GM18858 (cell line): ENCODE measurements at regions not wholly inside any gene's neighbourhood (a gene's known extent, or its start where the extent isn't known, plus 50 kb on each side); places are given as distances from the start of the nearest gene placed in this dataset.
"Not testable (repeated sequence)": the region's sequence is repeated elsewhere in the genome, so short reads cannot be mapped to it uniquely, and the experiment has no call there.

Source experiments
- ATAC-seq: cut with Tn5 transposase; IDR thresholded peaks from one replicate; pipeline ENCODE4 v1.9.1; 2021; ENCODE audit not compliant: unreplicated experiment

DNA sequence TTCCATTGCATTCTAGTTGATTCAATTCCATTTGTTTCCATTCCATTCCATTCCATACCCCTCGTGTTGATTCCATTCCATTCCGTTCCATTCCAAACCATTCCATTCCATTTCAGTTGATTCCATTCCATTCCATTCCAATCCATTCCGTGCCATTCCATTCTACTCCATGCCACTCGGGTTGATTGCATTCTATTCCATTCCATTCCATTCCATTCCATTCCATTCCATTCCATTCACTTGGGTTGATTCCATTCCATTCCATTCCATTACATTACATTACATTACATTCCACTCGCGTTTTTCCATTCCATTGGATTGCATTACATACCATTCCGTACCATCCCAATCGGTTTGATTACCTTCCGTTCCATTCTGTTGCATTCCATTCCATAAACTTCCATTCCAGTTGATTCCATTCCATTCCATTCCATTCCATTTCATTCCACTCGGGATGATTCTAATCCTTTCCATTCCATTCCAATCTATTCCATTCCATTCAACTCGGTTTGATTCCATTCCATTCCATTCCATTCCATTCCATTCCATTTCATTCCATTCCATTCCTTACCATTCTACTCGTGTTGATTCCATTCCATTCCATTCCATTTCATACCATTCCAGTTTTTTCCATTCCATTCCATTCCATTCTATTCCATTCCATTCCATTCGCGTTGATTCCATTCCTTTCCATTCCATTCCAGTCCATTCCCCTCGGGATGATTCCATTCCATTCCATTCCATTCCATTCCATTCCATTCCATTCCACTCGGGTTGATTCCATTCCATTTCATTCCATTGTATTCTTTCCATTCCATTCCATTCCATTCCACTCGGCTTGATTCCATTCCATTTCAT is 1140.4 kb downstream of the RPIA start:
- ATAC-seq: no peak

GRCh38 chr2:89833116-89833779 is 1141.8 kb downstream of the RPIA start:
- ATAC-seq: peak; percentile 36

DNA sequence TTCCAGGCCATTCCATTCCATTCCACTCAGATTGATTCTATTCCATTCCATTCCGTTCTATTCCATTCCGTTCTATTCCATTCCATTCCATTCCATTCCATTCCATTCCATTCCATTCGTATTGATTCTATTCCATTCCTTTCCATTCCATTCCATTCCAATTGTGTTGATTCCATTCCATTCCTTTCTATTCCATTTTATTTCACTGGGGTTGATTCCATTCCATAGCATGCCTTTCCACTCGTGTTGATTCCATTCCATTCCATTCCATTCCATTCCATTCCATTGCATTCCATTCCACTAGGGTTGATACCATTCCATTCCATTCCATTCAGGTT is 1142.3 kb downstream of the RPIA start:
- ATAC-seq: no peak

DNA sequence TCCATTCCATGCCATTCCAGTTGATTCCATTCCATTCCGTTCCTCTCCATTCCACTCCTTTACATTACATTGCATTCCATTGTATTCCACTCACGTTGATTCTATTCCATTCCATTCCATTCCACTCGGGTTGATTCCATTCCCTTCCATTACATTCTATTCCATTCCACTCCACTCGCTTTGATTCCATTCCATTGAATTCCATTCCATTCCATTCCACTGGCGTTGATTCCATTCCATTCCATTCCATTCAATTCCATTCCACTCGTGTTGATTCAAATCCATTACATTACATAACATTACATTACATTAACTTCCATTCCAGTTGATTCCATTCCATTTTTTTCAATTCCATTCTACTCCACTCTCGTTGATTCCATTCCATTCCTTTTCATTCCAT is 1142.8 kb downstream of the RPIA start:
- ATAC-seq: no peak

DNA sequence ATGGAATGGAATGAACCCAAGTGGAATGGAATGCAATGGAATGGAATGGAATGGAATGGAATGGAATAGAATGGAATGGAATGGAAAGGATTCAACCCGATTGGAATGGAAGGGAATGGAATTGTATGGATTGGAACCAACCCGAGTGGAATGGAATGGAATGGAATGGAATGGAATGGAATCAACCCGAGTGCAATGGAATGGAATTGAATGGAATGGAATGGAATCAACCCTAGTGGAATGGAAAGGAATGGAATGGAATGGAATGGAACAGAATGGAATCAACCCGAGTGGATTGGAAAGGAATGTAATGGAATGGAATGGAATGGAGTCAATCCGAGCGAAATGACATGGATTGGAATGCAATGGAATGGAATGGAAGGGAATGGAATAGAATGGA is 1144.9 kb downstream of the RPIA start:
- ATAC-seq: peak; percentile 28

DNA sequence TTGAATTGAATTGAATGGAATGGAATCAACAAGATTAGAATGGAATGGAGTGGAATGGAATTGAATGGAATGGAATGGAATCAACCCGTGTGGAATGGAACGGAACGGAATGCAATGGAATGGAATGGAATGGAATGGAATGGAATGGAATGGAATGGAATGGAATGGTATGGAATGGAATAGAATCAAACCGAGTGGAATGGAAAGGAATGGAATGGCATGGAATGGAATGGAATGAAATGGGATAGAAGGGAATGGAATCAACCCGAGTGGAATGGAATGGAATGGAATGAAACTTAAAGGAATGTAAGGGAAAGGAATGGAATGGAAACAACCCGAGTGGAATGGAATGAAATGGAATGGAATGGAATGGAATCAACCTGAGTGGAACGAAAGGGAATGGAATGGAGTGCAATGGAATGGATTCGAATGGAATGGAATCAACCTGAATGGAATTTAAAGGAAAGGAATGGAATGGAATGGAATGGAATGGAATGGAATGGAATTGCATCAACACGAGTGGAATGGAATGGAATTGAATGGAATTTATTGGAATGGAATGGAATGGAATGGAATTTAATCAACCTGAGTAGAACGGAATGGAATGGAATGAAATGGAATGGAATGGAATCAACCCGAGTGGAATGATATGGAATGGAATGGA is 1146.6 kb downstream of the RPIA start:
- no peak for ATAC-seq

DNA sequence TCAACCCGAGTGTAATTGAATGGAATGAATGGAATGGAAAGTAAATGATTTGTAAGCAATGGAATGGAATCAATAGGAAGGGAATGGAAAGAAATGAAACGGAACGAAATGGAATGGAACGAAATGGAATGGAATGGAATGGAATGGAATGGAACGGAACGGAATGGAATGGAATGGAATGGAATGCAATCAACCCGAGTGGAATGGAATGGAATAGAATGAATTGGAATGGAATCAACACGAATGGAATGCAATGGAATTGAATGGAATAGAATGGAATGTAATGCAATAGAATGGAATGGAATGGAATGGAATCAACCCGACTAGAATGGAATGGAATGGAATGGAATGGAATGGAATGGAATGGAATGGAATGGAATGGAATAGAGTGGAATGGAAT is 1148.7 kb downstream of the RPIA start:
- not testable (repeated sequence) for ATAC-seq

- ATAC-seq: peak; percentile 30
These were observed 1149.5 kb downstream of the RPIA start for GRCh38 chr2:89840781-89841475.

DNA sequence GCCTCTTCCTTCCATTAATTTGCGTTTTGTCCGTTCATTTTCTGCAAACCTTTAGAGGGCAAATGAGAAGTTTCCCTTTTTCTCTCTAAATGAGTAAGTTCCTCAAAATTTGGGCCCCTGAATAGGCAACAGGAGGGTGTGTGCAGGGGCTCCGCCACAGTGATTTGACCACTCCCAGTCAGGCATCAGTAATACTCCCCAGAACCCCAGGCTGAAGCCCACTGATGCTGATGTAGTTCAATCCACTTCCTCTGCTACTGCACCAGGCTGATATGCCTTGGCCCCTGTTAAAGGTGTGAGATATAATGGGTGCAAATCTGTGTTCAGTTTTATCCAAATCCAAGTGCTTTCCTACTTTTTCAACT is 1150.0 kb downstream of the RPIA start:
- ATAC-seq: no peak

GRCh38 chr2:89842180-89842908 is 1150.9 kb downstream of the RPIA start:
- no peak for ATAC-seq

DNA sequence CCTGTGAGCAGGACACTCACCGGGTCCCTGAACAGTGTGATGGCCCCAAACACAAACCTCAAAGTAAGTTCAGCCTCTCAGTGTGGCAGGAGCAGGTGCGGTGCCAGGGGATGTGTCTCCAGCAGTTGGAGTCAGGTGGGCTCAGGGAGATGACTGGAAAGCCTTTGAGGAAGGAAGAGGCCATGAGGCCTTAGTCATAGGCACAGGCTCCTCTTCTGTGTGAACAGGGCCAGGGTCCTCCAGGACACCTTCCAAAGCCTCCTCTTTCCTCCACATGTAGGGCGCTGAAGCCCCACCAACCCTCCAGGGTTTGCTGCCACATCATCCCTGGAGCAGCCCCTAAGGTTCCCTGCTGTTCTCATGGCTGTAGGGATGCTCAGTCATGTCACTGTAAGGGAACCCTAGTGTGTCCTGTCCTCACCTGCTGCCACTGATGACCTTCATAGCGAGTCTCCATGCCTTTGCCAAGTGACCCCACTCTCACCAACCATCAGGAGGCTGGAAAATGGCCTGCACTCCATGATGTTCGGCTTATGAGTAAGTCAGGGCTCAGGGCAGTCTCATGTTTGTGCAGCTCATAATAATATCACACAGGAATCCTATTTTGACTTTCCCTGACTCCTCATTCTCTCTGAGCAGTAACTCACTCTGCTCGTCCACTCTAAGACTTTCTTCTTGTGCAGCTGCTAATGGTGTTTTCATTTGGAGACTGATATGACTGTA is 1152.9 kb downstream of the RPIA start:
- ATAC-seq: no peak

- no peak for ATAC-seq
These were observed 1154.1 kb downstream of the RPIA start for GRCh38 chr2:89845532-89845931.

DNA sequence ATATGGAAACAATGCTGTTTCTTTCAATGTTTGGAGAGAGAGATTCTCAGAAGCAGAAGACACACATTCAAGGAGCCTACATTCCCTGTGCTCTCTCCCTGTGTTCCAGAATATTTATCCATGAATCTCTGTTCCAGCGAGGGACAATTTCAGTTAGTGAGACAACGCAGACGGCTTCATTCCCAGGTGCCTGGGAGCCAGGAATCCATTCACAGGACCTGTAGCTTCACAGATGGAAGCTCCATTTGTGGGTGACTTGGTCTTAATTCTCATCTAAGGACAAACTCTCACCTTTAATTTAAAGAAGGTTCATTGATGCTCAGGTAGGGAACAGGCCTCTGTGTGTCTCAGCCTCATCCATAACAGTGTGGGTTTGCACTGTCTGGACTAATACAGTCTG is 1156.6 kb downstream of the RPIA start:
- no peak for ATAC-seq

- no peak for ATAC-seq
These were observed 1157.4 kb downstream of the RPIA start for GRCh38 chr2:89848763-89849368.

DNA sequence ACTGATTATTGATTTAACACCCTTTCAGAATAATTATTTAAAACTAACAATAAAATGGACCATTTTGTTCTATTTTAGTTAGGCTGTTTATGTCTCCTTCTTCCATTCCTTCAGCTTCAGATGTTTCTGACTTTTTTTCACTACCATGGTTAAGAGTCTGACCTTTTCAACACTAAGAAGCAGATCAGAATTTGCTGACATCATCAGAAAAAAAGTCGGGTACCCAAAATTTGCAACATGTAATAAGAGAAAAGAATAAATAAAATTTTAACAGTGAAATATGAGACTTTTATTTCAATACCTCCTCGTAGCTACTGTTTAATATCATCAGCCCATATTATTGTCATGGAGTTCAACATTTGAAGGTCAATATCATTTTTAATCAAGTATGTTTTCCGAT is 1158.3 kb downstream of the RPIA start:
- ATAC-seq: no peak

DNA sequence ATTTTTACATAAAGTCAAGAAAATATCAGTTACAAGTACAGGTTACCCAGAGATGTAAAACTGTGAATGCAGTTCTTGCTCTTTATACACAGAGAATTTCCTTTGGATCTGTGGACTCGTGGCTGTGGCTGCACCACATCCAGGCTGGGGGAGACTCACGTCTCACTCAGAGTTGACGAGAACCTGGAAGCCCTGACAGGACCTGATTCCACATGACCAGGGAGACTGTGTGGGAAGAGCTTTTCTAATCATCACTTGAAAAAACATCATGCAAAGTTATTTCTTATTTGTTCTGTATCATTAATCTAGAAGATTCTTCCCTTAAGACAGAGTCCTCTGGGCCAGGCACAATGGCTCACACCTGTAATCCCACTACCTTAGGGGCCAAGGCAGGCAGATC is 1159.0 kb downstream of the RPIA start:
- no peak for ATAC-seq

- ATAC-seq: no peak
These were observed 1159.6 kb downstream of the RPIA start for GRCh38 chr2:89850881-89851582.

DNA sequence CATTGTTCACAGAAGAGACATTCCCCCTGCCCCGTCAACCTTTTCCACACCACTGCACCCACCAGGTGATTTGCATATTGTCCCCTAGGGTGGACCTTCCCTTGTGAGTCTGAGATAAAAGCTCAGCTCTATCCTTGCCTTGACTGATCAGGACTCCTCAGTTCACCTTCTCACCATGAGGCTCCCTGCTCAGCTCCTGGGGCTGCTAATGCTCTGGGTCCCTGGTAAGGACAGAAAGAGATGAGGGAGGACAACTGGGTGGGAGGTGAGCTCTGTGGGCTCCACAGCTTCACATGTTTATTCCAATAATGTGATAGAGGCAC is 1160.1 kb downstream of the RPIA start:
- ATAC-seq: no peak

GRCh38 chr2:89853427-89853826 is 1162.0 kb downstream of the RPIA start:
- ATAC-seq: not testable (repeated sequence)
